ENCODE measurements at regions not wholly inside any gene's neighbourhood (a gene's known extent, or its start where the extent isn't known, plus 50 kb on each side); places are given as distances from the start of the nearest gene placed in this dataset.

- Histone ChIP-seq H3K36me3 (ENCODE audit: control insufficient read depth, insufficient read depth, low read length) (no peaks in the 10 kb centered on the region), H3K4me3 (ENCODE audit: low read depth, low read length) (no peak overlapping the region), H3K27me3 (ENCODE audit: control insufficient read depth, insufficient read depth, low read length) (no peaks in the 10 kb centered on the region)
- CTCF ChIA-PET, result no interaction called here
- TF ChIP-seq CTCF (IDR thresholded peaks at IDR 0.05; ENCODE audit: insufficient read depth, low read depth, low read length), result no peak
- DNase-seq (ENCODE audit: low read depth), result no peak
- POLR2A ChIA-PET, result no interaction called here
Observed at GRCh38 chr11:87754685-87755084, 420.6 kb downstream of the RAB38 start.

- H3K36me3 ChIP-seq (ENCODE audit: control insufficient read depth, insufficient read depth, low read length), result no peaks in the 10 kb centered on the region
- CTCF ChIA-PET, result no interaction called here
- POLR2A ChIA-PET, result no interaction called here
- DNase-seq (ENCODE audit: low read depth), result no peak
- TF ChIP-seq CTCF (IDR thresholded peaks at IDR 0.05; ENCODE audit: insufficient read depth, low read depth, low read length), result no peak
- H3K4me3 ChIP-seq (ENCODE audit: low read depth, low read length), result no peak overlapping the region
- no peaks in the 10 kb centered on the region for H3K27me3 ChIP-seq (ENCODE audit: control insufficient read depth, insufficient read depth, low read length)
Observed at GRCh38 chr11:87753143-87753542, 422.1 kb downstream of the RAB38 start.

- CTCF ChIA-PET, result no interaction called here
- no peak for TF ChIP-seq CTCF (IDR thresholded peaks at IDR 0.05; ENCODE audit: insufficient read depth, low read depth, low read length)
- Histone ChIP-seq H3K27me3 (ENCODE audit: control insufficient read depth, insufficient read depth, low read length) (no peaks in the 10 kb centered on the region), H3K36me3 (ENCODE audit: control insufficient read depth, insufficient read depth, low read length) (no peaks in the 10 kb centered on the region), H3K4me3 (ENCODE audit: low read depth, low read length) (no peak overlapping the region)
- POLR2A ChIA-PET, result no interaction called here
- no peak for DNase-seq (ENCODE audit: low read depth)
Observed at GRCh38 chr11:87743007-87743406, 432.2 kb downstream of the RAB38 start.

- ChIA-PET POLR2A (no interaction called here), CTCF (interaction anchor here (1.1 to 1.7 kb wide), 2 partner anchors 22 to 27 kb away, joined by 3 to 4 read pairs; no protein-coding TSS in a partner anchor)
- no peak for DNase-seq (ENCODE audit: low read depth)
- H3K27me3 ChIP-seq (ENCODE audit: control insufficient read depth, insufficient read depth, low read length), result no peaks in the 10 kb centered on the region
- TF ChIP-seq CTCF (IDR thresholded peaks at IDR 0.05; ENCODE audit: insufficient read depth, low read depth, low read length), result no peak
- no peak overlapping the region for H3K4me3 ChIP-seq (ENCODE audit: low read depth, low read length)
- no peaks in the 10 kb centered on the region for H3K36me3 ChIP-seq (ENCODE audit: control insufficient read depth, insufficient read depth, low read length)
Observed at GRCh38 chr11:87740968-87741367, 434.3 kb downstream of the RAB38 start.

- TF ChIP-seq CTCF (IDR thresholded peaks at IDR 0.05; ENCODE audit: insufficient read depth, low read depth, low read length), result no peak
- no peak for DNase-seq (ENCODE audit: low read depth)
- Histone ChIP-seq H3K36me3 (ENCODE audit: control insufficient read depth, insufficient read depth, low read length) (no peaks in the 10 kb centered on the region), H3K4me3 (ENCODE audit: low read depth, low read length) (no peak overlapping the region), H3K27me3 (ENCODE audit: control insufficient read depth, insufficient read depth, low read length) (no peaks in the 10 kb centered on the region)
- CTCF ChIA-PET, result no interaction called here
- POLR2A ChIA-PET, result no interaction called here
Observed at GRCh38 chr11:87740451-87740850, 434.8 kb downstream of the RAB38 start.
